Forelimb muscle (tissue), 1 donor: ENCODE measurements at regions not wholly inside any gene's neighbourhood (a gene's known extent, or its start where the extent isn't known, plus 50 kb on each side); places are given as distances from the start of the nearest gene placed in this dataset.
"Not testable (repeated sequence)": the region's sequence is repeated elsewhere in the genome, so short reads cannot be mapped to it uniquely, and the experiment has no call there.

Source experiments
- DNase-seq: peaks from one replicate; pipeline ENCODE4 v3.0.0-alpha.2; 2013; ENCODE audit warnings: low read depth

DNA sequence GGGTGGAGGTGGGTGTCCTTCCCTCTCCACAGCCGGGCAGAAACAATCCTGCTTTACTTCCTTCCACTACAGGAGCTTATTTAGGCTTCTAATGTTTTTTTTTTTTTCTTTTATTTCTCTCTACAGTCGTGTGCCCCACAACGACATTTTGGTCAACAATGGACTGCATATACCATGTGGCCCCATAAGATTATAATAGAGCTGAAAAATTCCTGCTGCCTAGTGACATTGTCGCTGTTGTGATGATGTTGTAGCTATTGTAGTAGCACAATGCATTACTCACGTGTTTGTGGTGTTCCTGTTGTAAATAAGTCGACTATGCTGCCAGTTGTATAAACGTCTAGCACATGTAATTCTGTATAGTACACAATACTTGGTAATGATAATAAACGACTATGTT is 153.7 kb downstream of the IL20RB start:
- no peak for DNase-seq

- DNase-seq, result no peak
Observed at GRCh38 chr3:137116619-137117018, 158.8 kb downstream of the IL20RB start.

DNA sequence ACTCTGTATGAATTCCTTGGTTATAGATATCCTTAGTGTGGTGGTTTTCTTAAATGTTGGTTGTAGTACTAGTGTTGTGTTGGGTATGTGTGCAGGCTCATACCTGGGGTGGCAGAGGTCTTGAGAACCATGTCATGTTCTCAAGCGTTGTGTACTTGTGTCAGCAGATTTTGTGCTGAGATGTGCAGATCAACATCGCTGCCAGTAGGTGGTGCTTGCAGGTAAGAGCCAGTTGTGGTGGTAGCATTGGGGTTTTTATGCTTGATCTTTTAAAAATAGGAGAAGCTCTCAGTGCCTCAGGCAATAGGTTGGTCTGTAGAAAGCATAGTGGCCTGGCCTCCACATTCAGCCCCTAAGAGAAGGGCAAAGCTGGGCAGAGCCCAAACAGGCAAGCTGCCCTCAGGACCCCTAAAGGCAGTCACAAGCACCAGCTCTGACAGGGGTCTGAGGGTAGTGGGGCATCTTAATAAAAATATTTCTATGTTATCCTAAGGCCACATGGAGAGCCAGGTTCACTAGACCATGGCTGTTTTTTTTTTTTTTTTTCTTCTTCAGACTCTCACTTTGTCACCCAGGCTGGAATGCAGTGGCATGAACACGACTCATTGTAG is 164.0 kb downstream of the IL20RB start:
- no peak for DNase-seq

- DNase-seq, result no peak
Observed at GRCh38 chr3:137131081-137131480, 173.3 kb downstream of the IL20RB start.

GRCh38 chr3:137134431-137134830 is 176.6 kb downstream of the IL20RB start:
- no peak for DNase-seq

DNA sequence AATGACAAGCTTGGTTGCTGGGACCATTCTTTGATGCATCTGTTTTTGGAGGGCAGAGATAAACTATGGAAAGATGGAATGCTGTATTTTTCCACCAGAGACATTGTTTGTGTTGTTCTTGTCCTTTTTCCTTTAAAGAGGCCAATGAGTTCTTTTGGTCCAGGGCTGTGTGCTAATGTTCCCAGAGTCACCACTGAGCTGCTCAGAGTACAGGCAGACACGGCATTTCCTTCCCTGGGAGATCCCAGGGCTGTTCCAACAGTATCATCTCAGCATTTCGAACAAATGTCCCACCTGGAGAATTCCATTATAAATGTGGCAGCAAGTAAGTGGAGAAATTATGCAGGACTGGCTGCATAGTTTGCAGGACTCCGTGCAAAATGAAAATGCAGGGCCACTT is 190.6 kb downstream of the IL20RB start:
- no peak for DNase-seq

GRCh38 chr3:137148917-137149316 is 191.1 kb downstream of the IL20RB start:
- DNase-seq, result no peak

DNA sequence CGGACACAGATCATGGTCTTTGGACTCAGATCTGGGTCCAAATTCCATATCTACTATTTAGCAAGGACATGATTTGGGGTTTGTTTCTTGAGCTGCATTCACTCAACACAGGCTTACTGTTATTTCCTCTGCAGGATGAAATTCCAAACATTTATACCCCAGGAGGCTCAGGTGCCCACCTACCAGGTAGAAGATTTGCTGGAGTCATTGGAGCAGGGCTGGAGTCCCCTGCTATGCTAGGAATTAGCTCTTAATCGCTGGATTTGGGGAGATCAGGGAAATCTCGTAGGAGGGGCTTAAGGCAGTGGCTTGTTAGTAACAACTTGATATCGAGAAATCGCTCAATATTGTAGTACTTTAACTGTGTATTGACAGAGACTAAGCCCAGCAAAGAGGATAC is 193.0 kb downstream of the IL20RB start:
- DNase-seq, result no peak

DNA sequence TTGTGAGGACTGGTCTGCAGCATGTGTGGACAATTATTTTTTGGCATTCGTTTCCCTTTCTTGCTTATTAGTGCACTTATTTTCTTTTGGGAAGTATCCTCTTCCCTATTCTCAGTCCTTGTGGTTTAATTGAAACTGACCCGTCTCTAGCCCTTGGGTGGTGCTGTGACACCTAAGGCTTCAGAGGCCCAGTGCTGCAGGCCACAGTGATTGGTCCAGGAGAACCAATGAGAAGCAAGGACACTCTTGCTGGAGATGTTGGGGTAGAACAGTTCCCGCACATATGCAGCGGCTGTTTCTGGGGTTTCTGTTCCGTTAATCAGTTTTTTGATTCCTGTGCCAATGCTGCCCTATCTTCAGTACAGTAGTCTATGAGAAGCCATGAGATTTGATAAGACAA is 195.3 kb downstream of the IL20RB start:
- DNase-seq, result not testable (repeated sequence)

- DNase-seq, result no peak
Observed at GRCh38 chr3:137163241-137163871, 205.6 kb downstream of the IL20RB start.

DNA sequence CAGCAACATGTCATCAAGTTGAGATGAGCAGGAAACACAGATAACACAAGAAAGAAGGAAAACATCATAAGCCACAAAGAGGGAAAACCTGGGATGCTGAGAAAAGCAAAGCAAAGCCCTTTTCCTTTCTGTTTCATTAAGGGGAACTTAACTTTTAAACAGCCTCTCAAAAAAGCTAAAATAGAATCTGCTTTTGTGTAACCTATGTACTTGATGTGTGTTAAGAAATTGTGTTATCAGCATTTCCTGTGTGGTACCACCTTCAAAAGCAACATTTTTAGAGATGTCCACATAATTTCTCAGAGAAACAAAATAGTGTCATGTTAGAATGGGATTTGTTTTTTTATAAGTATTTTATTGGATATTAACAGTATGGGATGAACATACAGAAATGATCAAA is 206.2 kb downstream of the IL20RB start:
- DNase-seq, result no peak

- no peak for DNase-seq
Observed at GRCh38 chr3:137165117-137165806, 207.5 kb downstream of the IL20RB start.

- no peak for DNase-seq
Observed at GRCh38 chr3:137171834-137172603, 214.2 kb downstream of the IL20RB start.

GRCh38 chr3:137172728-137173127 is 214.9 kb downstream of the IL20RB start:
- DNase-seq, result no peak

DNA sequence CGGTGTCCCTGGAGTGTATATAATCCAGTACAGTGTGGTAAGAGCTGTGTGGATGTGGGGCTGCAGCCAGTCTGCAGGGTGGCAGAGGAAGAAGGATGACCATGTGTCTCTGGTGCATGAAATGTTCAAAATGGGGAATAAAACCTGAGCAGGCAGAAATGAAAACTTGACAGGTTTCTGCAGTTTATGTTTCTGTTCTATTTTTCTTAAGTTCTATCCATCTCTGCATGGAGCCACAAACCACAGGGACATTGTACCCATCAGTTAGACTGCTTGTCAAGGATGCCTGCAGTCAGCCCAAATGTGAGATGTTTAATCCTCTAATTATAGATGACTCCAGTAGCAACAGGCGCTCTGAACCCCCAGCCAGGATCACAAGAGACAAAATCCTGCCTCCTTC is 216.7 kb downstream of the IL20RB start:
- DNase-seq, result no peak

GRCh38 chr3:137180220-137180619 is 222.4 kb downstream of the IL20RB start:
- no peak for DNase-seq

GRCh38 chr3:137191133-137191923 is 233.5 kb downstream of the IL20RB start:
- DNase-seq, result no peak

- no peak for DNase-seq
Observed at GRCh38 chr3:137191951-137192350, 234.2 kb downstream of the IL20RB start.

GRCh38 chr3:137194301-137194700 is 236.5 kb downstream of the IL20RB start:
- DNase-seq, result no peak

DNA sequence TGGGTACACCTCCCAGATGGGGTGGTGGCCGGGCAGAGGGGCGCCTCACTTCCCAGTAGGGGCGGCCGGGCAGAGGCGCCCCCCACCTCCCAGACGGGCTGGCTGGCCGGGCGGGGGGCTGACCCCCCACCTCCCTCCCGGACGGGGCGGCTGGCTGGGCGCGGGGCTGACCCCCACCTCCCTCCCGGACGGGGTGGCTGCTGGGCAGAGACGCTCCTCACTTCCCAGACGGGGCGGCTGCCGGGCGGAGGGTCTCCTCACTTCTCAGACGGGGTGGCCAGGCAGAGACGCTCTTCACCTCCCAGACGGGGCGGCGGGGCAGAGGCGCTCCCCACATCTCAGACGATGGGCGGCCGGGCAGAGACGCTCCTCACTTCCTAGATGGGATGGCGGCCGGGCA is 240.6 kb downstream of the IL20RB start:
- DNase-seq, result not testable (repeated sequence)

GRCh38 chr3:137199678-137200077 is 241.9 kb downstream of the IL20RB start:
- no peak for DNase-seq

- DNase-seq, result no peak
Observed at GRCh38 chr3:137201066-137201465, 243.3 kb downstream of the IL20RB start.
